K562 (cell line): ENCODE measurements at regions not wholly inside any gene's neighbourhood (a gene's known extent, or its start where the extent isn't known, plus 50 kb on each side); places are given as distances from the start of the nearest gene placed in this dataset.

ENCODE experiments used
- ATAC-seq: fragments of 200-7000 bp; cut with Tn5 transposase; 3 replicates; pipeline ENCODE4 v1.9.1; 2020; ENCODE audit warnings: moderate library complexity
- BruUV-seq: library from RNA; stranded (reverse); fragments of 400-500 nt; replicated peaks from 2 replicates; lab custom pipeline; 2021; lab: Mats Ljungman, UMichigan
- CTCF ChIA-PET: fragments of 300-600 bp; formaldehyde crosslinking; extraction: SDS; loops from one replicate; lab custom pipeline; 2021; ENCODE audit warnings: low intra/inter-chr PET ratio; lab: Yijun Ruan, JAX
- POLR2A ChIA-PET: fragments of 300-600, 350-650 bp; sonication (Branson Sonifier 250); formaldehyde crosslinking; extraction: SDS; loops from one replicate; lab custom pipeline; 2021; ENCODE audit warnings: antibody characterized with exemption, inconsistent platforms; lab: Yijun Ruan, JAX
- DNase-seq, 4 experiments: peaks; one replicate each; pipeline versions ENCODE4 v3.0.0 to v3.0.0-alpha.2; 2011 to 2018; ENCODE audit warnings: low spot score in 3 of 4, mixed read lengths in 3 of 4; ENCODE audit errors: extremely low read depth in 1 of 4
- FAIRE-seq: peaks from 2 replicates; lab custom pipeline; 2011; peaks lifted over from hg19 to GRCh38; lab: Jason Lieb, UNC
- H2AFZ ChIP-seq: 2 replicates; pipeline ENCODE4 v1.6.0; 2011; ENCODE audit warnings: low read depth, low read length, control low read depth, inconsistent platforms
- H3K27ac ChIP-seq: fragments of 200-600 bp; 3 replicates; pipeline ENCODE4 v1.8.0; 2011; ENCODE audit warnings: low read depth, mild to moderate bottlenecking, control low read depth, inconsistent platforms, low read length, moderate library complexity, mixed read lengths; ENCODE audit errors: extremely low read depth
- H3K27me3 ChIP-seq, 2 experiments: fragments of 300-600 bp in 1 of 2; 2 replicates in 1 of 2; 3 replicates in 1 of 2; pipeline versions ENCODE4 v1.6.0 to v1.8.0; 2011; ENCODE audit warnings: inconsistent platforms in 2 of 2, low read length in 2 of 2, mild to moderate bottlenecking in 1 of 2, mixed read lengths in 1 of 2, moderate library complexity in 1 of 2; ENCODE audit not compliant: control insufficient read depth in 2 of 2, insufficient read depth in 2 of 2
- H3K36me3 ChIP-seq: fragments of 300-600 bp; 3 replicates; pipeline ENCODE4 v1.8.0; 2011; ENCODE audit warnings: mild to moderate bottlenecking, low read length, inconsistent platforms; ENCODE audit not compliant: control insufficient read depth, insufficient read depth
- H3K4me1 ChIP-seq, 2 experiments: fragments of 200-600 bp in 1 of 2; replicated peaks in 1 of 2; 2 replicates in 1 of 2; 3 replicates in 1 of 2; pipeline versions ENCODE4 v1.5.1 to v1.8.0; 2011; ENCODE audit warnings: inconsistent platforms in 2 of 2, low read length in 2 of 2, mild to moderate bottlenecking in 1 of 2, mixed read lengths in 1 of 2, moderate library complexity in 1 of 2; ENCODE audit not compliant: control insufficient read depth in 2 of 2, insufficient read depth in 2 of 2
- H3K4me2 ChIP-seq: 2 replicates; pipeline ENCODE4 v1.6.1; 2011; ENCODE audit warnings: low read length, control low read depth, inconsistent platforms, mixed read lengths; ENCODE audit not compliant: insufficient read depth
- H3K4me3 ChIP-seq: fragments of 200-600 bp; sonication (generic), shearing (Covaris generic); 2 replicates; pipeline ENCODE4 v1.5.1; 2016; ENCODE audit warnings: control low read depth, inconsistent platforms
- H3K79me2 ChIP-seq: fragments of 200-600 bp; 3 replicates; pipeline ENCODE4 v1.8.0; 2011; ENCODE audit warnings: low read length, inconsistent platforms; ENCODE audit not compliant: control insufficient read depth, insufficient read depth
- H3K9ac ChIP-seq, 2 experiments: 2 replicates each; pipeline versions ENCODE4 v1.6.0 to v1.6.1; 2011; ENCODE audit warnings: low read depth in 2 of 2, low read length in 2 of 2, control low read depth in 1 of 2, inconsistent platforms in 1 of 2, mild to moderate bottlenecking in 1 of 2, mixed read lengths in 1 of 2; ENCODE audit not compliant: insufficient read depth in 1 of 2
- H3K9me1 ChIP-seq: one replicate; pipeline ENCODE4 v1.6.0; 2011; ENCODE audit warnings: inconsistent platforms, mild to moderate bottlenecking, low read length, moderate library complexity; ENCODE audit not compliant: control insufficient read depth, insufficient read depth
- H3K9me3 ChIP-seq: replicated peaks from 2 replicates; pipeline ENCODE4 v1.5.1; 2011; ENCODE audit warnings: low read depth, low read length, inconsistent platforms; ENCODE audit not compliant: control insufficient read depth, insufficient read depth
- H4K20me1 ChIP-seq: replicated peaks from 2 replicates; pipeline ENCODE4 v1.6.1; 2011; ENCODE audit warnings: low read length, inconsistent platforms, mixed read lengths; ENCODE audit not compliant: control insufficient read depth, insufficient read depth
- CCAR2 ChIP-seq: fragments of 200-400 bp; formaldehyde crosslinking; IDR thresholded peaks from 2 replicates; pipeline ENCODE4 v1.6.1; 2017; ENCODE audit warnings: mild to moderate bottlenecking, low read depth, low read length
- ESRRA ChIP-seq: fragments of 450-650 bp; IDR thresholded peaks from 2 replicates; pipeline ENCODE4 v1.6.1; 2014; ENCODE audit warnings: low read depth, mild to moderate bottlenecking, moderate library complexity, borderline replicate concordance
- MAFG ChIP-seq: fragments of 450-650 bp; conservative IDR thresholded peaks from 2 replicates; pipeline ENCODE4 v1.6.1; 2016; ENCODE audit warnings: missing genetic modification characterization, missing compliant biosample characterization
- NCOA1 ChIP-seq: fragments of 450-650 bp; IDR thresholded peaks from 2 replicates; pipeline ENCODE4 v1.6.1; 2016; ENCODE audit warnings: low read depth
- PTRF ChIP-seq: fragments of 450-650 bp; IDR thresholded peaks from 2 replicates; pipeline ENCODE4 v1.6.1; 2016; ENCODE audit warnings: mild to moderate bottlenecking, missing genetic modification characterization, missing compliant biosample characterization
- RBM39 ChIP-seq: fragments of 200-400 bp; formaldehyde crosslinking; optimal IDR thresholded peaks from 2 replicates; pipeline ENCODE3; 2018; ENCODE audit warnings: low read depth, low read length
- SOX6 ChIP-seq: fragments of 450-650 bp; IDR thresholded peaks from 2 replicates; pipeline ENCODE4 v1.6.1; 2014; ENCODE audit warnings: mild to moderate bottlenecking
- ZNF165 ChIP-seq: fragments of 250-450 bp; sonication (Bioruptor Pico); IDR thresholded peaks from 2 replicates; pipeline ENCODE4 v1.4.0; 2020; ENCODE audit warnings: borderline replicate concordance
- WGBS: fragments of 100-300 bp; shearing (Covaris generic); methylation state at CpG from one replicate; pipeline ENCODE4 v1.1.6; 2016; ENCODE audit warnings: low coverage, mixed read lengths; ENCODE audit not compliant: insufficient coverage; ENCODE audit errors: missing lambda C conversion rate; 5-methylcytosine and 5-hydroxymethylcytosine counted together
- in situ Hi-C: fragments of 300-500 bp; cut with MboI; formaldehyde crosslinking; loops from 4 replicates; pipeline ENCODE4 v1.15.0; 2018; ENCODE audit warnings: inconsistent platforms, mixed read lengths
- intact Hi-C: fragments of 100-400 bp; cut with micrococcal nuclease; formaldehyde crosslinking; loops from 2 replicates; pipeline ENCODE4 v1.14.2; 2022
- TF ChIP-seq, protein P1 (sequence below): fragments of 450-650 bp; formaldehyde crosslinking; IDR thresholded peaks from 2 replicates; pipeline ENCODE4 v1.4.0; 2022; ENCODE audit warnings: mild to moderate bottlenecking, moderate library complexity
- TF ChIP-seq, protein P2 (sequence below): sonication (generic); formaldehyde crosslinking; IDR thresholded peaks from 2 replicates; pipeline ENCODE4 v1.8.1; 2023; ENCODE audit warnings: mild to moderate bottlenecking, missing genetic modification reagents

DNA sequence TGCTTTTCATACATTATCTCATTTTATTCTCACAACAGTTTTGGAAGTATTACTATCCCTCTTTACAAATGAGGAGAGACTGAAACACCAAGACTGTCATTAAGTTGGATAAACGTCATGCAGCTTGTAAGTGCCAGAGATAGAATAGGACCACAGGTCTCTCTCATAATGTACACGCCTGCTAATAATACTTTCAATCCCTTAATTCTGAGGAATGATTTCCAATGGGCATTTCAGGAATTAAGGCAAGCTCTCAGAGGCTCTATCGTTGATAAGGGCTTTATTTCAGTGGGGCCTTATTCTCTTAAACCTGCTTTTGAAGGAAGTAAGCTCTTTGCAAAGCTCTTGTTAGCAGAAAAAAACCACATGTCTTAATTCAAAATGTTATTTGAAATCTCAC lies 229.1 kb downstream of the NFKBIZ start:
- H3K27me3 ChIP-seq = no peaks in the 10 kb centered on the region
- no peaks in the 10 kb centered on the region for H3K4me1 ChIP-seq
- H3K27ac ChIP-seq = no peak overlapping the region
- CTCF ChIA-PET = no interaction called here
- no peak overlapping the region for H3K4me3 ChIP-seq
- DNase-seq = no peak
- no peaks in the 10 kb centered on the region for H3K79me2 ChIP-seq
- no peaks in the 10 kb centered on the region for H4K20me1 ChIP-seq
- no peaks in the 10 kb centered on the region for H3K36me3 ChIP-seq
- no TSS peak for BruUV-seq
- H2AFZ ChIP-seq = no peak overlapping the region
- H3K9me3 ChIP-seq = no peaks in the 10 kb centered on the region
- no peak for FAIRE-seq
- ATAC-seq = no peak
- POLR2A ChIA-PET = no interaction called here
- in situ Hi-C loops (no loop called here), intact Hi-C loops (no loop called here)
- H3K4me2 ChIP-seq = no peak overlapping the region
- 2% methylated on average over 3 of the region's 3 CpGs for WGBS
- H3K9ac ChIP-seq = no peak overlapping the region
- TF ChIP-seq SOX6 = no peak
- H3K9me1 ChIP-seq = no peaks in the 10 kb centered on the region

DNA sequence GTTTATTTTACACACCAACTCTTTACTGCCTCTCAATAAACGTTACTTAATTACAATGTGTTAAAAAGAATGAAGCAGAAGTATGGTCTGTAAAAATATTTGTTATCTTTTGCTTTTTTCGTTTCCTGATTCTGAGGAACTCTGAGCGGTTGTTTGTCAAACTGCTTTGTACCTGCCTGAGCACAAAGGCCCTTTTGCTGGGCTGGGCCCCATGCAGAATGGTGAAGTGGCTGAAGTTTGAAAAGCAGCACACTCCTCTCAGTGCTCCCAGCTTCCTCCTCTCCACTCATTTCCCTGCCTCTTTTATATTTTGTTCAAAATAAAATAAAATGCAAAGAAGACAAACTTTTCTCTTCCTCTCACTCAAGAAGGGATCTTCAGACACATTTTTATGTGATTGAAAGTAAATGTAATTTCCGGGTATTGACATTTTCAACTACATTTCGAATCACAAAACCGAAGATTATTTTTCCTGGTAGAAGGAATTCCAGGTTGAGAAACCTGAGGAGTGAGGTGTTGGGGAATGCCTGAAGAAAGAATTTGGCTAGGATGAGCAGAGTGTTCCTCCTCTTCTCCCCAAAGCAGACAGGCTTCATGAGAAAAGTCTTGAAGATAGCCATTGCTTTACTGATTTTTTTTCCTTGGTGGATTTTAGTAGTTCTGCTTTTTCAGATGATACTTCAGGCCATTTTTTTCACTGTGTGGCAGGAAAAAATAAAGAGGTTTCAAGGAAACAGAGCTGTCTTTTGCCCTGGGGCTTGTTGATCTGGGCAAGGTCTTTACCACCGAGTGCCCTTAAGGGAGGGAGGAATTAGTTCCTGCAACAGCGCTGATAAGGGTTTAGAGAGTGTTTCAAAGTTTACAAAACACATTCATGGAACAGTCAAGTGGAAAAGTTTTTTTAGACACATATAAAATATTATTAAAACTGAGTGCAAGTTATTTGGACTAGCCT lies 229.8 kb downstream of the NFKBIZ start:
- no peaks in the 10 kb centered on the region for H3K9me1 ChIP-seq
- H3K4me1 ChIP-seq = no peaks in the 10 kb centered on the region
- no peak overlapping the region for H3K9ac ChIP-seq
- TF ChIP-seq RBM39 (no peak), MAFG (tag) (no peak), CCAR2 (no peak), ZNF165 (CRISPR knock-in tag) (no peak), NCOA1 (no peak), ESRRA (no peak), PTRF (tag) (no peak)
- TF ChIP-seq, protein P1, sequence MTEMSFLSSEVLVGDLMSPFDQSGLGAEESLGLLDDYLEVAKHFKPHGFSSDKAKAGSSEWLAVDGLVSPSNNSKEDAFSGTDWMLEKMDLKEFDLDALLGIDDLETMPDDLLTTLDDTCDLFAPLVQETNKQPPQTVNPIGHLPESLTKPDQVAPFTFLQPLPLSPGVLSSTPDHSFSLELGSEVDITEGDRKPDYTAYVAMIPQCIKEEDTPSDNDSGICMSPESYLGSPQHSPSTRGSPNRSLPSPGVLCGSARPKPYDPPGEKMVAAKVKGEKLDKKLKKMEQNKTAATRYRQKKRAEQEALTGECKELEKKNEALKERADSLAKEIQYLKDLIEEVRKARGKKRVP (CRISPR knock-in tag) = no peak
- TF ChIP-seq, protein P2, sequence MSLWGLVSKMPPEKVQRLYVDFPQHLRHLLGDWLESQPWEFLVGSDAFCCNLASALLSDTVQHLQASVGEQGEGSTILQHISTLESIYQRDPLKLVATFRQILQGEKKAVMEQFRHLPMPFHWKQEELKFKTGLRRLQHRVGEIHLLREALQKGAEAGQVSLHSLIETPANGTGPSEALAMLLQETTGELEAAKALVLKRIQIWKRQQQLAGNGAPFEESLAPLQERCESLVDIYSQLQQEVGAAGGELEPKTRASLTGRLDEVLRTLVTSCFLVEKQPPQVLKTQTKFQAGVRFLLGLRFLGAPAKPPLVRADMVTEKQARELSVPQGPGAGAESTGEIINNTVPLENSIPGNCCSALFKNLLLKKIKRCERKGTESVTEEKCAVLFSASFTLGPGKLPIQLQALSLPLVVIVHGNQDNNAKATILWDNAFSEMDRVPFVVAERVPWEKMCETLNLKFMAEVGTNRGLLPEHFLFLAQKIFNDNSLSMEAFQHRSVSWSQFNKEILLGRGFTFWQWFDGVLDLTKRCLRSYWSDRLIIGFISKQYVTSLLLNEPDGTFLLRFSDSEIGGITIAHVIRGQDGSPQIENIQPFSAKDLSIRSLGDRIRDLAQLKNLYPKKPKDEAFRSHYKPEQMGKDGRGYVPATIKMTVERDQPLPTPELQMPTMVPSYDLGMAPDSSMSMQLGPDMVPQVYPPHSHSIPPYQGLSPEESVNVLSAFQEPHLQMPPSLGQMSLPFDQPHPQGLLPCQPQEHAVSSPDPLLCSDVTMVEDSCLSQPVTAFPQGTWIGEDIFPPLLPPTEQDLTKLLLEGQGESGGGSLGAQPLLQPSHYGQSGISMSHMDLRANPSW = no peak
- BruUV-seq = no TSS peak
- no peaks in the 10 kb centered on the region for H3K79me2 ChIP-seq
- H4K20me1 ChIP-seq = no peaks in the 10 kb centered on the region
- 0% methylated on average over 8 of the region's 8 CpGs for WGBS
- no peaks in the 10 kb centered on the region for H3K36me3 ChIP-seq
- intact Hi-C loops (no loop called here), in situ Hi-C loops (no loop called here)
- FAIRE-seq (peak; percentile 19), DNase-seq (no peak), ATAC-seq (no peak)
- no peaks in the 10 kb centered on the region for H3K27me3 ChIP-seq
- H3K27ac ChIP-seq = no peak overlapping the region
- H3K9me3 ChIP-seq = no peaks in the 10 kb centered on the region
- no peak overlapping the region for H3K4me2 ChIP-seq
- no peak overlapping the region for H2AFZ ChIP-seq
- ChIA-PET CTCF (no interaction called here), POLR2A (no interaction called here)
- no peak overlapping the region for H3K4me3 ChIP-seq
